GM23338 (cell line): ENCODE measurements at regions not wholly inside any gene's neighbourhood (a gene's known extent, or its start where the extent isn't known, plus 50 kb on each side); places are given as distances from the start of the nearest gene placed in this dataset.

Experiments used
- ATAC-seq: fragments of 200-7000 bp; cut with Tn5 transposase; 3 replicates; pipeline ENCODE4 v1.9.1; 2020
- DNase-seq: peaks from one replicate; pipeline ENCODE4 v3.0.0-alpha.2; 2015; ENCODE audit warnings: low spot score
- H2AFZ ChIP-seq: fragments of 200-600 bp; sonication (generic); 2 replicates; pipeline ENCODE4 v1.8.0; 2016; ENCODE audit warnings: antibody characterized with exemption, mild to moderate bottlenecking, moderate library complexity
- H3F3A ChIP-seq: fragments of 200-600 bp; sonication (generic); replicated peaks from 2 replicates; pipeline ENCODE4 v1.8.0; 2017; ENCODE audit warnings: antibody characterized with exemption, mixed run types, low read depth
- H3K27ac ChIP-seq: fragments of 200-600 bp; sonication (generic); 2 replicates; pipeline ENCODE4 v1.6.1; 2016; ENCODE audit warnings: low read depth
- H3K27me3 ChIP-seq: fragments of 200-600 bp; sonication (generic); 2 replicates; pipeline ENCODE4 v1.8.0; 2016; ENCODE audit warnings: mild to moderate bottlenecking, mixed run types, moderate library complexity; ENCODE audit not compliant: insufficient read depth
- H3K36me3 ChIP-seq: fragments of 200-600 bp; sonication (generic); 2 replicates; pipeline ENCODE4 v1.8.0; 2016; ENCODE audit warnings: mild to moderate bottlenecking; ENCODE audit not compliant: insufficient read depth
- H3K4me1 ChIP-seq: fragments of 200-600 bp; sonication (generic); 2 replicates; pipeline ENCODE4 v1.8.0; 2016; ENCODE audit warnings: mild to moderate bottlenecking, moderate library complexity; ENCODE audit not compliant: insufficient read depth
- H3K4me2 ChIP-seq: fragments of 200-600 bp; sonication (generic); 2 replicates; pipeline ENCODE4 v1.7.1; 2017; ENCODE audit warnings: mixed run types
- H3K4me3 ChIP-seq: fragments of 200-600 bp; sonication (generic); 2 replicates; pipeline ENCODE4 v1.6.1; 2016; ENCODE audit warnings: mixed run types
- H3K79me2 ChIP-seq: fragments of 200-600 bp; sonication (generic); replicated peaks from 2 replicates; pipeline ENCODE4 v1.8.0; 2017; ENCODE audit warnings: mild to moderate bottlenecking; ENCODE audit not compliant: insufficient read depth
- H3K9me2 ChIP-seq: fragments of 200-600 bp; sonication (generic); 2 replicates; pipeline ENCODE4 v1.8.0; 2017; ENCODE audit not compliant: insufficient read depth
- H4K20me1 ChIP-seq: fragments of 200-600 bp; sonication (generic); replicated peaks from 2 replicates; pipeline ENCODE4 v1.8.0; 2017; ENCODE audit warnings: mild to moderate bottlenecking; ENCODE audit not compliant: insufficient read depth
- H3K27ac Mint-ChIP-seq: 2 replicates; pipeline ENCODE4 v1.8.0; 2020; ENCODE audit warnings: inconsistent platforms, mild to moderate bottlenecking, moderate library complexity, mixed read lengths
- H3K27me3 Mint-ChIP-seq: 3 replicates; pipeline ENCODE4 v1.8.0; 2022; ENCODE audit warnings: low read depth, mild to moderate bottlenecking, moderate library complexity, mixed read lengths, inconsistent platforms; ENCODE audit not compliant: insufficient read depth, poor library complexity
- H3K36me3 Mint-ChIP-seq: 3 replicates; pipeline ENCODE4 v1.8.0; 2021; ENCODE audit warnings: low read depth, mild to moderate bottlenecking, inconsistent platforms, moderate library complexity, mixed read lengths
- H3K4me1 Mint-ChIP-seq: 3 replicates; pipeline ENCODE4 v1.8.0; 2020; ENCODE audit warnings: mild to moderate bottlenecking, inconsistent platforms, mixed read lengths
- H3K4me3 Mint-ChIP-seq: 3 replicates; pipeline ENCODE4 v1.8.0; 2021; ENCODE audit warnings: moderate library complexity, mild to moderate bottlenecking, inconsistent platforms, mixed read lengths
- H3K9me3 Mint-ChIP-seq: 3 replicates; pipeline ENCODE4 v1.8.0; 2020; ENCODE audit warnings: moderate library complexity, mild to moderate bottlenecking, inconsistent platforms, mixed read lengths
- EZH2phosphoT487 ChIP-seq: fragments of 200-600 bp; sonication (generic); IDR thresholded peaks from one replicate; pipeline ENCODE4 v1.8.1; 2018; ENCODE audit warnings: antibody characterized with exemption; ENCODE audit not compliant: unreplicated experiment
- JUNB ChIP-seq: IDR thresholded peaks from one replicate; pipeline ENCODE4 v1.6.1; 2016; ENCODE audit warnings: antibody characterized with exemption; ENCODE audit not compliant: unreplicated experiment
- NANOG ChIP-seq: IDR thresholded peaks from 2 replicates; pipeline ENCODE4 v1.6.1; 2016; ENCODE audit warnings: antibody characterized with exemption, borderline replicate concordance
- STAT1 ChIP-seq: IDR thresholded peaks from one replicate; pipeline ENCODE4 v1.6.1; 2016; ENCODE audit warnings: antibody characterized with exemption; ENCODE audit not compliant: unreplicated experiment
- ZNF114 ChIP-seq: fragments of 250-450 bp; sonication (Bioruptor Pico); IDR thresholded peaks from 2 replicates; pipeline ENCODE4 v1.5.0; 2020; ENCODE audit warnings: mild to moderate bottlenecking, moderate library complexity
- TF ChIP-seq, protein P1 (sequence below): IDR thresholded peaks from one replicate; pipeline ENCODE4 v1.6.1; 2018; ENCODE audit warnings: antibody characterized with exemption; ENCODE audit not compliant: unreplicated experiment
- TF ChIP-seq, protein P2 (sequence below): fragments of 250-450 bp; sonication (Bioruptor Pico); IDR thresholded peaks from 2 replicates; pipeline ENCODE4 v1.5.0; 2020; ENCODE audit warnings: mild to moderate bottlenecking, moderate library complexity

DNA sequence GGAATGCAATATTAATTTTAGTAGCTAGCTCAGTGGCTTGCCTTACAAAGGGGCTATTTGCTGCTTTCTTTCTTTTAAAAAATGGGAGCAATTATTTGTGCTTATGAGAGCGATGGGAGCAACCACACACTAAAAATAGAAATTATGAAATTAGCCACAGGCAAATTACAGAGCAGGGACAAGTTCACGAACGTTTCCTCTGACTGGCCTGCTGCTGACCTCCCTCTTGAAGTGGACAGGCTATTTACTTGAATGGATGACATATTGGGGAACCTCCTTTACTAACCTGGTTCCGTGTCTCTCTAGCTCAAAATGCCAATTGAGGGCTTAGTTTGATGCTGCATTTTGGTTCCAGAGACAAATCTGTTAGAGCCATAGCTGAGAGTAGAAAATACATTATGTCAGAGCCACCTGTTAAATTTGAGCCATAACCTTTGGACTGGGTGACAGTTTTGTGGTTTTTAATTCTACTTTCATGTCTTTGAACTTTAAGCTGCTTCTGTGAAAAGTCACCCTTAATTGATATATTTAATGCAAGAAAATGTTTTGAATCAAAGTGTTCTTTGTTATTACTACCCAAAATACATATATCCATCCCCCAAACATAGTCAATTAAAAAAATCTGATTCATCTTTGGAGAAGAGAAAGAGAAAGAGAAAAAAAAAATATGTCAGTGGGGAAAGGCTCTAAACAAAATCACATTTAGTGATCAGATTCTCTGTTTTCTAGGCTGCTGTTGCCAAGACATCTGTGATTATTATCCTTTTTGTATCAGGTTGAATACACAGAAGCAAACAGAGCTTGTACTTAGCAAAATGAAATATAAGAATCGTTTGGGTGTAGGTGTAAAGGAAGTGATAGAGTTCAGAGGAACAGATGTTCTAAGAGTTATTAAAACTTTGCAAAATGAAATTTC lies 351.9 kb downstream of the ADGRL2 start:
- no peaks in the 10 kb centered on the region; the same call in 1 of the 2 replicates for H4K20me1 ChIP-seq
- no peak overlapping the region for H3K4me3 Mint-ChIP-seq
- no peak for ATAC-seq
- H3K9me3 Mint-ChIP-seq = no peaks in the 10 kb centered on the region
- H3K4me2 ChIP-seq = no peak overlapping the region
- H3K4me1 Mint-ChIP-seq = peaks cover 13% of the 10 kb centered on the region; the same call in 2 of the 3 replicates
- no peak overlapping the region for H3K27ac ChIP-seq
- H3K27me3 Mint-ChIP-seq = peaks cover 9% of the 10 kb centered on the region
- DNase-seq = no peak
- no peak overlapping the region for H2AFZ ChIP-seq
- H3K79me2 ChIP-seq = no peaks in the 10 kb centered on the region
- H3K27ac Mint-ChIP-seq = no peak overlapping the region
- H3K4me1 ChIP-seq = peaks cover 18% of the 10 kb centered on the region
- H3K36me3 ChIP-seq = no peaks in the 10 kb centered on the region
- no peaks in the 10 kb centered on the region for H3K9me2 ChIP-seq
- H3K27me3 ChIP-seq = peaks cover 26% of the 10 kb centered on the region
- H3K4me3 ChIP-seq = no peak overlapping the region
- TF ChIP-seq STAT1 = no peak
- TF ChIP-seq, protein P1, sequence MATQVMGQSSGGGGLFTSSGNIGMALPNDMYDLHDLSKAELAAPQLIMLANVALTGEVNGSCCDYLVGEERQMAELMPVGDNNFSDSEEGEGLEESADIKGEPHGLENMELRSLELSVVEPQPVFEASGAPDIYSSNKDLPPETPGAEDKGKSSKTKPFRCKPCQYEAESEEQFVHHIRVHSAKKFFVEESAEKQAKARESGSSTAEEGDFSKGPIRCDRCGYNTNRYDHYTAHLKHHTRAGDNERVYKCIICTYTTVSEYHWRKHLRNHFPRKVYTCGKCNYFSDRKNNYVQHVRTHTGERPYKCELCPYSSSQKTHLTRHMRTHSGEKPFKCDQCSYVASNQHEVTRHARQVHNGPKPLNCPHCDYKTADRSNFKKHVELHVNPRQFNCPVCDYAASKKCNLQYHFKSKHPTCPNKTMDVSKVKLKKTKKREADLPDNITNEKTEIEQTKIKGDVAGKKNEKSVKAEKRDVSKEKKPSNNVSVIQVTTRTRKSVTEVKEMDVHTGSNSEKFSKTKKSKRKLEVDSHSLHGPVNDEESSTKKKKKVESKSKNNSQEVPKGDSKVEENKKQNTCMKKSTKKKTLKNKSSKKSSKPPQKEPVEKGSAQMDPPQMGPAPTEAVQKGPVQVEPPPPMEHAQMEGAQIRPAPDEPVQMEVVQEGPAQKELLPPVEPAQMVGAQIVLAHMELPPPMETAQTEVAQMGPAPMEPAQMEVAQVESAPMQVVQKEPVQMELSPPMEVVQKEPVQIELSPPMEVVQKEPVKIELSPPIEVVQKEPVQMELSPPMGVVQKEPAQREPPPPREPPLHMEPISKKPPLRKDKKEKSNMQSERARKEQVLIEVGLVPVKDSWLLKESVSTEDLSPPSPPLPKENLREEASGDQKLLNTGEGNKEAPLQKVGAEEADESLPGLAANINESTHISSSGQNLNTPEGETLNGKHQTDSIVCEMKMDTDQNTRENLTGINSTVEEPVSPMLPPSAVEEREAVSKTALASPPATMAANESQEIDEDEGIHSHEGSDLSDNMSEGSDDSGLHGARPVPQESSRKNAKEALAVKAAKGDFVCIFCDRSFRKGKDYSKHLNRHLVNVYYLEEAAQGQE = no peak
- H3F3A ChIP-seq = no peaks in the 10 kb centered on the region
- no peaks in the 10 kb centered on the region for H3K36me3 Mint-ChIP-seq

DNA sequence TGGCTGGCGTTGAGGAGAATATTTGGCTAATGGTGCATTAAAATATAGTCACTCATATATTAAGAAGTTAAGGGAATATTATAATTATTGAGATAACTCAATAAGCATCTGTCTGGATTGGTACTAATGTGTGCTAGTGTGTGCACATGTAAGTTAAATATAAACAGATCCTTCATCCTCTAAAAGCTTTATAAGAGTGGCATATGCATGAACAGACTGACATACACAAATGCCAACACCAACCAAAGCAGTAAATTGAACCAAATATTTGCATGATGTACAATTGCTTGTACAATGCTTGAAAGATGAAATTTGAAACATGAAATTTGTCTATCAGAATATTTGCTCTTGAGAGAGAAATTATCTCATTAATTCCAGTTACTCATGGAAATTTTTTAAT lies 344.9 kb downstream of the ADGRL2 start:
- Histone ChIP-seq H3K36me3 (no peaks in the 10 kb centered on the region), H3K9me2 (no peaks in the 10 kb centered on the region), H4K20me1 (no peaks in the 10 kb centered on the region), H3K4me2 (no peak overlapping the region), H2AFZ (no peak overlapping the region), H3K4me3 (no peak overlapping the region), H3K27me3 (no peaks in the 10 kb centered on the region), H3F3A (no peaks in the 10 kb centered on the region), H3K27ac (no peak overlapping the region), H3K79me2 (no peaks in the 10 kb centered on the region), H3K4me1 (peaks cover 5% of the 10 kb centered on the region)
- Mint-ChIP-seq H3K27me3 (no peaks in the 10 kb centered on the region), H3K36me3 (no peaks in the 10 kb centered on the region), H3K4me1 (peaks cover 10% of the 10 kb centered on the region), H3K27ac (no peak overlapping the region), H3K9me3 (no peaks in the 10 kb centered on the region), H3K4me3 (no peak overlapping the region)
- no peak for ATAC-seq
- DNase-seq = no peak
- TF ChIP-seq EZH2phosphoT487 (no peak), ZNF114 (CRISPR knock-in tag) (no peak), JUNB (no peak), NANOG (no peak), STAT1 (no peak)
- TF ChIP-seq, protein P1 = no peak
- TF ChIP-seq, protein P2, sequence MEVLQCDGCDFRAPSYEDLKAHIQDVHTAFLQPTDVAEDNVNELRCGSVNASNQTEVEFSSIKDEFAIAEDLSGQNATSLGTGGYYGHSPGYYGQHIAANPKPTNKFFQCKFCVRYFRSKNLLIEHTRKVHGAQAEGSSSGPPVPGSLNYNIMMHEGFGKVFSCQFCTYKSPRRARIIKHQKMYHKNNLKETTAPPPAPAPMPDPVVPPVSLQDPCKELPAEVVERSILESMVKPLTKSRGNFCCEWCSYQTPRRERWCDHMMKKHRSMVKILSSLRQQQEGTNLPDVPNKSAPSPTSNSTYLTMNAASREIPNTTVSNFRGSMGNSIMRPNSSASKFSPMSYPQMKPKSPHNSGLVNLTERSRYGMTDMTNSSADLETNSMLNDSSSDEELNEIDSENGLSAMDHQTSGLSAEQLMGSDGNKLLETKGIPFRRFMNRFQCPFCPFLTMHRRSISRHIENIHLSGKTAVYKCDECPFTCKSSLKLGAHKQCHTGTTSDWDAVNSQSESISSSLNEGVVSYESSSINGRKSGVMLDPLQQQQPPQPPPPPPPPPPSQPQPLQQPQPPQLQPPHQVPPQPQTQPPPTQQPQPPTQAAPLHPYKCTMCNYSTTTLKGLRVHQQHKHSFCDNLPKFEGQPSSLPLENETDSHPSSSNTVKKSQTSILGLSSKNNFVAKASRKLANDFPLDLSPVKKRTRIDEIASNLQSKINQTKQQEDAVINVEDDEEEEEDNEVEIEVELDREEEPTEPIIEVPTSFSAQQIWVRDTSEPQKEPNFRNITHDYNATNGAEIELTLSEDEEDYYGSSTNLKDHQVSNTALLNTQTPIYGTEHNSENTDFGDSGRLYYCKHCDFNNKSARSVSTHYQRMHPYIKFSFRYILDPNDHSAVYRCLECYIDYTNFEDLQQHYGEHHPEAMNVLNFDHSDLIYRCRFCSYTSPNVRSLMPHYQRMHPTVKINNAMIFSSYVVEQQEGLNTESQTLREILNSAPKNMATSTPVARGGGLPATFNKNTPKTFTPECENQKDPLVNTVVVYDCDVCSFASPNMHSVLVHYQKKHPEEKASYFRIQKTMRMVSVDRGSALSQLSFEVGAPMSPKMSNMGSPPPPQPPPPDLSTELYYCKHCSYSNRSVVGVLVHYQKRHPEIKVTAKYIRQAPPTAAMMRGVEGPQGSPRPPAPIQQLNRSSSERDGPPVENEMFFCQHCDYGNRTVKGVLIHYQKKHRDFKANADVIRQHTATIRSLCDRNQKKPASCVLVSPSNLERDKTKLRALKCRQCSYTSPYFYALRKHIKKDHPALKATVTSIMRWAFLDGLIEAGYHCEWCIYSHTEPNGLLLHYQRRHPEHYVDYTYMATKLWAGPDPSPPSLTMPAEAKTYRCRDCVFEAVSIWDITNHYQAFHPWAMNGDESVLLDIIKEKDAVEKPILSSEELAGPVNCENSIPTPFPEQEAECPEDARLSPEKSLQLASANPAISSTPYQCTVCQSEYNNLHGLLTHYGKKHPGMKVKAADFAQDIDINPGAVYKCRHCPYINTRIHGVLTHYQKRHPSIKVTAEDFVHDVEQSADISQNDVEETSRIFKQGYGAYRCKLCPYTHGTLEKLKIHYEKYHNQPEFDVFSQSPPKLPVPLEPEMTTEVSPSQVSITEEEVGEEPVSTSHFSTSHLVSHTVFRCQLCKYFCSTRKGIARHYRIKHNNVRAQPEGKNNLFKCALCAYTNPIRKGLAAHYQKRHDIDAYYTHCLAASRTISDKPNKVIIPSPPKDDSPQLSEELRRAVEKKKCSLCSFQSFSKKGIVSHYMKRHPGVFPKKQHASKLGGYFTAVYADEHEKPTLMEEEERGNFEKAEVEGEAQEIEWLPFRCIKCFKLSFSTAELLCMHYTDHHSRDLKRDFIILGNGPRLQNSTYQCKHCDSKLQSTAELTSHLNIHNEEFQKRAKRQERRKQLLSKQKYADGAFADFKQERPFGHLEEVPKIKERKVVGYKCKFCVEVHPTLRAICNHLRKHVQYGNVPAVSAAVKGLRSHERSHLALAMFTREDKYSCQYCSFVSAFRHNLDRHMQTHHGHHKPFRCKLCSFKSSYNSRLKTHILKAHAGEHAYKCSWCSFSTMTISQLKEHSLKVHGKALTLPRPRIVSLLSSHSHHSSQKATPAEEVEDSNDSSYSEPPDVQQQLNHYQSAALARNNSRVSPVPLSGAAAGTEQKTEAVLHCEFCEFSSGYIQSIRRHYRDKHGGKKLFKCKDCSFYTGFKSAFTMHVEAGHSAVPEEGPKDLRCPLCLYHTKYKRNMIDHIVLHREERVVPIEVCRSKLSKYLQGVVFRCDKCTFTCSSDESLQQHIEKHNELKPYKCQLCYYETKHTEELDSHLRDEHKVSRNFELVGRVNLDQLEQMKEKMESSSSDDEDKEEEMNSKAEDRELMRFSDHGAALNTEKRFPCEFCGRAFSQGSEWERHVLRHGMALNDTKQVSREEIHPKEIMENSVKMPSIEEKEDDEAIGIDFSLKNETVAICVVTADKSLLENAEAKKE (CRISPR knock-in tag) = no peak
